Gastroesophageal sphincter (tissue), 4 donors: ENCODE measurements at regions not wholly inside any gene's neighbourhood (a gene's known extent, or its start where the extent isn't known, plus 50 kb on each side); places are given as distances from the start of the nearest gene placed in this dataset.
"Not testable (repeated sequence)": the region's sequence is repeated elsewhere in the genome, so short reads cannot be mapped to it uniquely, and the experiment has no call there.

Experiments
- ATAC-seq: fragments of 150-250 bp; one replicate; pipeline ENCODE4 v1.9.1; 2016; ENCODE audit warnings: mild to moderate bottlenecking, moderate library complexity
- H3K27ac ChIP-seq, 4 donors: fragments of 200-600 bp; sonication (generic) in 3 of 4; 1 replicate in 3 of 4; 2 replicates in 1 of 4; pipeline ENCODE4 v1.5.1; 2016 to 2019
- H3K27me3 ChIP-seq: fragments of 200-600 bp; sonication (generic); one replicate; pipeline ENCODE4 v1.5.1; 2019
- H3K36me3 ChIP-seq, 2 donors: fragments of 200-600 bp; sonication (generic); one replicate each; pipeline ENCODE4 v1.5.1; 2019; ENCODE audit warnings: control low read depth in 1 of 2
- H3K4me1 ChIP-seq, 3 donors: fragments of 200-600 bp; sonication (generic); 1 replicate in 2 of 3; 2 replicates in 1 of 3; pipeline ENCODE4 v1.5.1; 2016 to 2019; ENCODE audit warnings: control low read depth in 2 of 3
- H3K4me3 ChIP-seq, 2 donors: fragments of 200-600 bp; sonication (generic); one replicate each; pipeline ENCODE4 v1.5.1; 2019; ENCODE audit warnings: mild to moderate bottlenecking in 1 of 2, moderate library complexity in 1 of 2
- H3K9me3 ChIP-seq, 3 donors: fragments of 200-600 bp; sonication (generic); one replicate each; pipeline ENCODE4 v1.5.1; 2017 to 2019; ENCODE audit warnings: control low read depth in 2 of 3
- EP300 ChIP-seq: sonication (generic); formaldehyde crosslinking; IDR thresholded peaks from one replicate; pipeline ENCODE4 v1.6.1; 2017; ENCODE audit warnings: antibody characterized with exemption, mild to moderate bottlenecking
- POLR2A ChIP-seq, 2 donors: fragments of 450-650 bp; IDR thresholded peaks; one replicate each; pipeline ENCODE4 v1.6.1; 2017; ENCODE audit warnings: antibody characterized with exemption in 2 of 2, mild to moderate bottlenecking in 2 of 2, moderate library complexity in 1 of 2
- POLR2AphosphoS5 ChIP-seq: sonication (generic); formaldehyde crosslinking; IDR thresholded peaks from one replicate; pipeline ENCODE4 v1.6.1; 2017; ENCODE audit warnings: antibody characterized with exemption
- WGBS, 2 donors: methylation state at CpG; one replicate each; pipeline ENCODE4 v1.1.5; 2018; ENCODE audit warnings: low coverage in 1 of 2; 5-methylcytosine and 5-hydroxymethylcytosine counted together
- TF ChIP-seq, protein P1 (sequence below), 4 experiments: fragments of 200-600 bp in 2 of 4; fragments of 450-650 bp in 2 of 4; sonication (generic) in 1 of 4; IDR thresholded peaks; one replicate each; pipeline ENCODE4 v1.5.1; 2017 to 2019; ENCODE audit warnings: antibody characterized with exemption in 4 of 4, mild to moderate bottlenecking in 2 of 4, moderate library complexity in 2 of 4

DNA sequence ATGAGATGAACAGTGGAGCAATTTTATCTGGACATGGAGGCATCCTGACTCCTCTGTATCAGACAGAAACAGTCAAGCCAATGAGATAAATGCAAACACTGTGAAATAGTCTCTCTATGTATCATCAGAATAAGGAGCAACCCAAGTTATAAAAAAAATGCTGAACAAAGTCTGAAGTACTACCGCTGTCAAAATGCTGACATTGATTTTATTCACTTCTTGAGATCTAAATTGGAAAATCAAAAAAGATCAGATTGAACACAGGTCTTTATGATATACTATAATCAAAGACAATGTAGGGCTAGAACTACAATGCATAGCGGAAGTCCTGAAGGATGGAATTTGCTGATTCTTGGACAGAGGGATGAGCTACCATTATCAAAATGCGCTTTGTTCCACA is 76.1 kb downstream of the FTHL17 start:
- no peak for ATAC-seq
- TF ChIP-seq POLR2A (IDR thresholded peaks at IDR 0.05): no peak
- TF ChIP-seq, protein P1, sequence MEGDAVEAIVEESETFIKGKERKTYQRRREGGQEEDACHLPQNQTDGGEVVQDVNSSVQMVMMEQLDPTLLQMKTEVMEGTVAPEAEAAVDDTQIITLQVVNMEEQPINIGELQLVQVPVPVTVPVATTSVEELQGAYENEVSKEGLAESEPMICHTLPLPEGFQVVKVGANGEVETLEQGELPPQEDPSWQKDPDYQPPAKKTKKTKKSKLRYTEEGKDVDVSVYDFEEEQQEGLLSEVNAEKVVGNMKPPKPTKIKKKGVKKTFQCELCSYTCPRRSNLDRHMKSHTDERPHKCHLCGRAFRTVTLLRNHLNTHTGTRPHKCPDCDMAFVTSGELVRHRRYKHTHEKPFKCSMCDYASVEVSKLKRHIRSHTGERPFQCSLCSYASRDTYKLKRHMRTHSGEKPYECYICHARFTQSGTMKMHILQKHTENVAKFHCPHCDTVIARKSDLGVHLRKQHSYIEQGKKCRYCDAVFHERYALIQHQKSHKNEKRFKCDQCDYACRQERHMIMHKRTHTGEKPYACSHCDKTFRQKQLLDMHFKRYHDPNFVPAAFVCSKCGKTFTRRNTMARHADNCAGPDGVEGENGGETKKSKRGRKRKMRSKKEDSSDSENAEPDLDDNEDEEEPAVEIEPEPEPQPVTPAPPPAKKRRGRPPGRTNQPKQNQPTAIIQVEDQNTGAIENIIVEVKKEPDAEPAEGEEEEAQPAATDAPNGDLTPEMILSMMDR (IDR thresholded peaks at IDR 0.05): no peak
- TF ChIP-seq EP300: no peak
- no peak for TF ChIP-seq POLR2AphosphoS5
- Histone ChIP-seq H3K27ac (no peak overlapping the region), H3K9me3 (no peaks in the 10 kb centered on the region), H3K27me3 (no peaks in the 10 kb centered on the region), H3K36me3 (no peaks in the 10 kb centered on the region), H3K4me3 (no peak overlapping the region), H3K4me1 (no peaks in the 10 kb centered on the region)
- WGBS, 2 donors: 92 to 96% methylated on average over 2 to 3 of the region's 3 CpGs

DNA sequence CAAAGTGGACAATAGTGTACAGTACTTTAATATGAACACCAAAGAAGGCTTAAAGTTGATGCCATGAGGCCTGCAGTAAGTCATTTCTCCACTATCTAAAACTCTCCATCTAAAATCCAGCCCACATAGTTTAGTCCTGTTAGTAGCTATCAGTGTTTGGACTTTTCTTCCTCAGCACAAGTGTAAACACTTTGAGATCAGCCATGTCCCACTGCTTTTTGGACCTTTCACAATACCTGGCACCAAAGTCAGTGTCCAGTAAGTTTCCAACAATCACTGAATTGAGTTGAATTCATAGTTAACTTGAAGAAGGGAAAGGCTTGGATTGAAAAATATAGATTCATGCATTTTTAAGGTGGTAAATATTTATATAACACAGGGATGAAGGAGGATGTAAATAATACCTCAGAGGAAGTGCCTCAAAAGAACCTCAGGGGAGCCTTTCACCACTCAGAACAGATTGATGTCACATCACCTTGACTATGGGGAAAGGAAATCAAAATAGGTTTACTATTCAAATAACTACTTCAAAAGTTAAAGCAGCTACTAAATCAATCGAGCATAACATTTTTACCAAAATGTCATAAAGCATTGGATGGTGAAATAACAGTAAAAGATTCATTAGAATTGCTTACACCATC is 76.7 kb downstream of the FTHL17 start:
- WGBS, 2 donors: 36 to 63% methylated on average over 1 of the region's 1 CpG
- no peaks in the 10 kb centered on the region for H3K27me3 ChIP-seq
- no peak overlapping the region for H3K27ac ChIP-seq
- TF ChIP-seq EP300 (no peak), POLR2AphosphoS5 (no peak), POLR2A (IDR thresholded peaks at IDR 0.05) (no peak)
- TF ChIP-seq, protein P1 (IDR thresholded peaks at IDR 0.05): no peak
- no peak overlapping the region for H3K4me3 ChIP-seq
- no peaks in the 10 kb centered on the region for H3K36me3 ChIP-seq
- H3K9me3 ChIP-seq: no peaks in the 10 kb centered on the region
- ATAC-seq: no peak
- no peaks in the 10 kb centered on the region for H3K4me1 ChIP-seq

DNA sequence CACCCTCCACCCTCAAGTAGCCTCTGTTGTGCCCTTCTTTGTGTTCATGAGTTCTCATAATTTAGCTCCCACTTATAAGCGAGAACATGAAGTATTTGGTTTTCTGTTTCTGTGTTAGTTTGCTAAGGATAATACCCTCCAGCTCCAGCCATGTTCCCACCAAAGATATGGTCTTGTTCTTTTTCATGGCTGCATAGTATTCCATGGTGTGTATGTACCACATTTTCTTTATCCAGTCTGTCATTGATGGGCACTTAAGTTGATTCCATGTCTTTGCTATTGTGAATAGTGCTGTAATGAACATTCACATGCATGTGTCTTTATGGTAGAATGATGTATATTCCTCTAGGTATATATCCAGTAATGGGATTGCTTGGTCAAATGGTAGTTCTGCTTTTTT is 77.8 kb downstream of the FTHL17 start:
- ATAC-seq, H3K4me1 ChIP-seq, H3K27ac ChIP-seq, H3K9me3 ChIP-seq, H3K27me3 ChIP-seq, H3K36me3 ChIP-seq, H3K4me3 ChIP-seq: not testable (repeated sequence)
- 100% methylated on average over 1 of the region's 1 CpG; no CpG with 5 or more reads in 1 of the 2 donors for WGBS, 2 donors

DNA sequence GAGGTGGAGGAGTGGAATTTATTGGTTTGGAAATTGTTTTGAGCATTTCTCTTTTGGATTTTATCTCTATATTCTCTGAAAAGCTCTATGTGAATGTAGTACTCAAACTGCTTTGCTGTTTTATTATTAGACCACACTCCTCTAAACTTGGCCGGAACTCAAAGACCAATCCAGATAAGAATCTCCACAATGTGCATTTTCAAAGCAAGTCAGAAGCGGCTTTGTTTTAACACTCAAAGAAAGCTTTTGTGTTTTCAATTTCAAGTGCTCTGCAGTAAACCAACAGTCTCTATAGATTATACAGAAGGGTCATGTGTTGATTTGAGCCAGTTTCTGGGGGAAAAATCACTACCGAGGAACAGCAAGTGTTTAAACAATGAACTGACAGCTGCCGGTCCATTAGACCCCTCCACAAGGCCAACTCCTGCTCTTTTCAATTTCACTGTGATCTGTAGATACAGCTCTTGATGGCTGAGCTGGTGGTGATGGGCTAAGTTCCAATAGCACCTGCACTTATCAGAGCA is 79.4 kb downstream of the FTHL17 start:
- Histone ChIP-seq H3K4me3 (no peak overlapping the region), H3K9me3 (no peaks in the 10 kb centered on the region), H3K36me3 (no peaks in the 10 kb centered on the region), H3K4me1 (no peaks in the 10 kb centered on the region), H3K27me3 (no peaks in the 10 kb centered on the region), H3K27ac (no peak overlapping the region)
- WGBS, 2 donors: 0 to 46% methylated on average over 1 to 2 of the region's 4 CpGs
- TF ChIP-seq, protein P1 (IDR thresholded peaks at IDR 0.05): no peak
- TF ChIP-seq EP300: no peak
- no peak for TF ChIP-seq POLR2A (IDR thresholded peaks at IDR 0.05)
- TF ChIP-seq POLR2AphosphoS5: no peak
- ATAC-seq: no peak

DNA sequence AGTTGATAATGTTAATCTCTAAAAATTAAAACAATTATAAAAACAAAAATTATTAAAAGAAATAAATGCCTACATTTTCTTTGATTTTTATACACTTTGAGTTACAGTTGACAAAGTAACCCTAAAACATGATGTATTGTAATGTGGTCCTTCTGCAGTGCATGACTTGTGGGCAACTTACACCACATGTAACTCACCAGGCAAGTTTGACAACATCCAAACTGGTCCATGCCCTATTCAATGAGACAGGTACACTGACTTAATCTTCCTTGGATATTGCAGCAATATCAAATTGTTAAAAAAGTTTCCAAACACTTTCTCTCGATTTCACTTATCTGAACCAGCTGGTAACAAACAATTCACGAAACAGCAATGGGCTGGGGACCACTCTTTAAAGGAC is 81.5 kb downstream of the FTHL17 start:
- 67 to 73% methylated on average over 2 of the region's 2 CpGs for WGBS, 2 donors
- no peak for ATAC-seq
- Histone ChIP-seq H3K27me3 (no peaks in the 10 kb centered on the region), H3K4me1 (no peaks in the 10 kb centered on the region), H3K36me3 (no peaks in the 10 kb centered on the region), H3K9me3 (no peaks in the 10 kb centered on the region), H3K27ac (no peak overlapping the region), H3K4me3 (no peak overlapping the region)
- no peak for TF ChIP-seq POLR2A (IDR thresholded peaks at IDR 0.05)
- TF ChIP-seq EP300: no peak
- TF ChIP-seq, protein P1 (IDR thresholded peaks at IDR 0.05): no peak
- TF ChIP-seq POLR2AphosphoS5: no peak
